Heart left ventricle (tissue), 16 donors: ENCODE measurements at regions not wholly inside any gene's neighbourhood (a gene's known extent, or its start where the extent isn't known, plus 50 kb on each side); places are given as distances from the start of the nearest gene placed in this dataset.

Experiments used
- ATAC-seq, 4 donors: fragments of 200-7000 bp; cut with Tn5 transposase; one replicate each; pipeline ENCODE4 v1.9.1; 2020 to 2022; ENCODE audit warnings: moderate library complexity in 4 of 4, mild to moderate bottlenecking in 3 of 4, moderate number of reproducible peaks in 1 of 4
- DNase-seq, 5 donors: peaks; one replicate each; pipeline ENCODE4 v3.0.0-alpha.2; 2020
- H3K27ac ChIP-seq, 12 donors: fragments of 200-600 bp; sonication (generic) in 4 of 12; one replicate each; pipeline versions ENCODE4 v1.5.0 to v1.8.0; 2016 to 2022; ENCODE audit warnings: mild to moderate bottlenecking in 2 of 12
- H3K27me3 ChIP-seq, 9 donors: fragments of 200-600 bp; sonication (generic) in 2 of 9; one replicate each; pipeline versions ENCODE4 v1.5.1 to v1.8.0; 2016 to 2022; ENCODE audit warnings: mild to moderate bottlenecking in 3 of 9
- H3K36me3 ChIP-seq, 9 donors: fragments of 200-600 bp; sonication (generic) in 2 of 9; one replicate each; pipeline versions ENCODE4 v1.5.0 to v1.8.0; 2018 to 2022; ENCODE audit warnings: mild to moderate bottlenecking in 2 of 9
- H3K4me1 ChIP-seq, 12 donors: fragments of 200-600 bp; sonication (generic) in 4 of 12; one replicate each; pipeline versions ENCODE4 v1.5.0 to v1.8.0; 2016 to 2022; ENCODE audit warnings: mild to moderate bottlenecking in 3 of 12
- H3K4me3 ChIP-seq, 12 donors: fragments of 200-600 bp; sonication (generic) in 4 of 12; one replicate each; pipeline versions ENCODE4 v1.5.0 to v1.8.0; 2017 to 2022; ENCODE audit warnings: mild to moderate bottlenecking in 9 of 12, moderate library complexity in 4 of 12
- H3K9me3 ChIP-seq, 12 donors: fragments of 200-600 bp; sonication (generic) in 4 of 12; one replicate each; pipeline versions ENCODE4 v1.5.0 to v1.8.0; 2016 to 2022; ENCODE audit warnings: mild to moderate bottlenecking in 1 of 12
- POLR2A ChIP-seq, 2 donors: fragments of 450-650 bp; IDR thresholded peaks; one replicate each; pipeline ENCODE4 v1.6.1; 2017; ENCODE audit warnings: antibody characterized with exemption in 2 of 2, mild to moderate bottlenecking in 2 of 2, moderate library complexity in 2 of 2
- WGBS, 4 donors: extraction: QIAGEN DNeasy Blood & Tissue Kit in 2 of 4; methylation state at CpG; one replicate each; pipeline versions ENCODE4 v1.1.5 to v1.1.7; 2013 to 2018; 5-methylcytosine and 5-hydroxymethylcytosine counted together
- intact Hi-C, 10 donors: fragments of 100-400 bp; cut with DNase I; formaldehyde crosslinking; loops; one replicate each; pipeline versions ENCODE4 v1.11.1 to v1.14.2; 2022
- TF ChIP-seq, protein P1 (sequence below), 12 donors: fragments of 200-600 bp; sonication (generic) in 4 of 12; IDR thresholded peaks; one replicate each; pipeline versions ENCODE4 v1.5.0 to v1.8.0; 2018 to 2022; ENCODE audit warnings: antibody characterized with exemption in 12 of 12, mild to moderate bottlenecking in 5 of 12
- donor health status: ischemic (EF 13 %, LVEDD 7.1; RV severe dilation, severe dysfunction).
- donor health status: healthy with polysubstance abuse.
- donor health status: DM: no; HTN: yes; CAD: no.
- donor health status: DM: no; HTN: no; CAD: no.
- donor health status: ischemic (EF 25% LVEDD 6.9; RV normal size, moderate dysfunction).
- donor health status: ischemic (EF 25% LVEDD 5.7; RV mildly dilated, moderate dysfunction).
- donor health status: healthy.
- donor health status: DM: yes; HTN: yes; CAD: no.
- donor health status: ischemic (EF 35%, LVEDD 5.7; RV mildly dilated, moderate dysfunction).
- donor health status: nonischemic (EF 11% LVEDD 7.7; RV severe dilation, severe dysfunction).
- donor health status: DM: yes; HTN: yes; CAD: no.
- donor health status: PGD.
- donor health status: ischemic (EF 29% LVEDD 5.4; RV normal size, mild dysfunction).
- donor health status: nonischemic (EF 23%, LVEDD 6.1; RV moderate dilation, normal function).

DNA sequence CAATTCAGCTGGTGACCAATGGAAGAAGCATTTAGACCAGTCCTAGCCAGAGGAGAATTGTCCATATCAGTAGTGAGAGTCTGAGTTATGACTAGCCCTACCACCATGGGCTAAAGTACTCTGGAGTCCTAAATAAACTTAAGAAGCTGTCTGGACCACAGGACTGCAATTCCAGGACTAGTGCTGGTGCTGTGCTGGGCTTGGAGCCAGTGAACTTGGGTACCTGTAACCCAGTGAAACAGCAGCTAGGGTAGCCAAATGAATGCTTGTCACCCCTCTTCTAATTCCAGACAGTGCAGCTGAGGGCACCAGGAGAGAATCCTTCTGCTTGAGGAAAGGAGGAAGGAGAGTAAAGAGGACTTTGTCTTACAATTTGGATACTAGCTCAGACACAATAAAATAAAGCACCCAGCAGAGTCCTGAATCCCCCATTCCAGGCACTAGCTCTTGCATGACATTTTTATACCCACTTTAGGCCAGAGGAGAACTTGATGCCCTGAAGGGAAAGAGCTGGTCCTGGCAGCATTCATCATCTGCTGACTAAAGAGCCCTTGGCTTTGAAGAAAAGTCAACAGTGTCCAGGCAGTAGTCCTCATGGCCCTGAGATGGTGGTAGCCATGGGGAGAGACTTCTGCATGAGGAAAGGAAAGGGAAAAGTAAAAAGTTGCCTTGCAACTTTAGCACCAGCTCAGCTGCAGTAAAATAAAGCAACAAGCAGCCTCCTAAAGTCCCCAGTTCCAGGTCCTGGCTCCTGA is 2675.7 kb downstream of the PCDH7 start:
- no peak for TF ChIP-seq POLR2A (IDR thresholded peaks at IDR 0.05)
- TF ChIP-seq, protein P1, sequence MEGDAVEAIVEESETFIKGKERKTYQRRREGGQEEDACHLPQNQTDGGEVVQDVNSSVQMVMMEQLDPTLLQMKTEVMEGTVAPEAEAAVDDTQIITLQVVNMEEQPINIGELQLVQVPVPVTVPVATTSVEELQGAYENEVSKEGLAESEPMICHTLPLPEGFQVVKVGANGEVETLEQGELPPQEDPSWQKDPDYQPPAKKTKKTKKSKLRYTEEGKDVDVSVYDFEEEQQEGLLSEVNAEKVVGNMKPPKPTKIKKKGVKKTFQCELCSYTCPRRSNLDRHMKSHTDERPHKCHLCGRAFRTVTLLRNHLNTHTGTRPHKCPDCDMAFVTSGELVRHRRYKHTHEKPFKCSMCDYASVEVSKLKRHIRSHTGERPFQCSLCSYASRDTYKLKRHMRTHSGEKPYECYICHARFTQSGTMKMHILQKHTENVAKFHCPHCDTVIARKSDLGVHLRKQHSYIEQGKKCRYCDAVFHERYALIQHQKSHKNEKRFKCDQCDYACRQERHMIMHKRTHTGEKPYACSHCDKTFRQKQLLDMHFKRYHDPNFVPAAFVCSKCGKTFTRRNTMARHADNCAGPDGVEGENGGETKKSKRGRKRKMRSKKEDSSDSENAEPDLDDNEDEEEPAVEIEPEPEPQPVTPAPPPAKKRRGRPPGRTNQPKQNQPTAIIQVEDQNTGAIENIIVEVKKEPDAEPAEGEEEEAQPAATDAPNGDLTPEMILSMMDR (IDR thresholded peaks at IDR 0.05) = no peak

DNA sequence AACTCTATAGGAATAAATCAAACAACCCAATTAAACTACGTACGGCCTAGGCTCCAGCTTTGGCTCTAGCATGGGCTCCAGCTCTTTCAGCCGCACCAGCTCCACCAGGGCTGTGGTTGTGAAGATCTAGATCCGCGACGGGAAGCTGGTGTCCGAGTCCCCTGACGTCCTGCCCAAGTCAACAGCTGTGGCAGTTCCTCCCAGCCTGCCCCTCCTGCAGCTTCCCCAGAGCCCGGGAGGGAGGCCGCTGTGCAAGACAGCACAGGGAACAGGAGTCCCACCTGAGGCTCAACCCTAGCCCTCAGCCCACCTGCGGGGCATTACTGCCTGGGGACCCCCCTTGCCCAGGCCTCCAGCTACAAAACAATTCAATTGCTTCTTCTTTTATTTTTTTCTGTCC is 2680.3 kb downstream of the PCDH7 start:
- DNase-seq = peak in 1 of 5 donors; percentile 40
- H3K4me3 ChIP-seq = no peak overlapping the region
- no peaks in the 10 kb centered on the region for H3K27me3 ChIP-seq
- no peak for ATAC-seq
- WGBS, 4 donors = 78 to 94% (median 93%) methylated on average over 11 of the region's 11 CpGs
- no peak overlapping the region for H3K27ac ChIP-seq
- peaks cover 0 to 12% (median 0%) of the 10 kb centered on the region in 12 donors for H3K9me3 ChIP-seq
- no peaks in the 10 kb centered on the region for H3K36me3 ChIP-seq
- TF ChIP-seq, protein P1 (IDR thresholded peaks at IDR 0.05) = no peak
- TF ChIP-seq POLR2A (IDR thresholded peaks at IDR 0.05) = no peak
- H3K4me1 ChIP-seq = no peaks in the 10 kb centered on the region
- intact Hi-C loops = no loop called here

More for the DNA sequence above, 2675.7 kb downstream of the PCDH7 start:
- H3K36me3 ChIP-seq = no peaks in the 10 kb centered on the region
- no peaks in the 10 kb centered on the region for H3K4me1 ChIP-seq
- H3K27ac ChIP-seq = no peak overlapping the region
- DNase-seq (no peak), ATAC-seq (no peak)
- H3K9me3 ChIP-seq = peaks cover 0 to 12% (median 0%) of the 10 kb centered on the region in 12 donors
- intact Hi-C loops = no loop called here
- H3K27me3 ChIP-seq = no peaks in the 10 kb centered on the region
- no peak overlapping the region for H3K4me3 ChIP-seq

DNA sequence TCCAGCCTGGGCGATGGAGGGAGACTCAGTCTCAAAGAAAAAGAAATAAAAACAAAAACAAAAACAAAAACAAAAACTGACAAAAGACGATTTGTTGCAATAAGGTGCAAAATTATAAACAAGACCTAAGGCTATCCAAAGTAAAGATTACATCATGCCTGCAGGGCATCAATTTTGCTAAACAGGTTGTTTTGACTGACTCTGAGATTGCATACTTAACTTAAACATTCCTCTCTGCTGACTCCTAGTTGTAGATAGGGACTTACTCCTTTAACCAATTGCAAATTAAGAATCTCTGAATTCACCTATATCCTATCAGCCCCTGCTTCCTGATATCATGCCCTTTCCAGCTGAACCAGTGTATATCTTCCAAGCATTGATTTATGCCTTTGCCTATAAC is 2687.3 kb downstream of the PCDH7 start:
- H3K27ac ChIP-seq = no peak overlapping the region
- no peak for DNase-seq
- no peaks in the 10 kb centered on the region for H3K9me3 ChIP-seq
- intact Hi-C loops = no loop called here
- H3K36me3 ChIP-seq = no peaks in the 10 kb centered on the region
- TF ChIP-seq, protein P1 (IDR thresholded peaks at IDR 0.05) = no peak
- TF ChIP-seq POLR2A (IDR thresholded peaks at IDR 0.05) = no peak
- H3K27me3 ChIP-seq = no peaks in the 10 kb centered on the region
- H3K4me3 ChIP-seq = no peak overlapping the region
- ATAC-seq = no peak
- WGBS, 4 donors = 79 to 85% (median 83%) methylated on average over 2 of the region's 2 CpGs
- no peaks in the 10 kb centered on the region for H3K4me1 ChIP-seq

DNA sequence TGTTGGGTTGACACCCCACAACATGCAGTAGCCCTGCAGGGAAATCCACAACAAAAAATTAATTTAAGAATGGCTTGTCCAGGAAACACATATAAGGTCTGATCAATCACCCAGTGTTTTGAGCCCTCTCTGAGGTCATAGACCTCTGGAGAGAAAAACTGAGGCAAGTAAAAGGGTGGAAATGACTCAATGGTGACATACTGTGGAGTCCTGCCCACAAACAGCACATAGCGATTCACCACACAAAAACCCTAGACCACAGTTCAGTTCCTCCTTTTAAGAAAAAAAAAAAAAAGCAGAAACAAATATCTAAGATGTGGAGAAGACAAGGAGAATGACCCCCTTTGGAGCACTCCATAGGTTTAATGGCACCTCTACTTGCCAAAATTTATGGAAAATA is 2691.0 kb downstream of the PCDH7 start:
- no peak overlapping the region for H3K4me3 ChIP-seq
- no peak overlapping the region for H3K27ac ChIP-seq
- ATAC-seq (no peak), DNase-seq (no peak)
- no peaks in the 10 kb centered on the region for H3K4me1 ChIP-seq
- TF ChIP-seq, protein P1 (IDR thresholded peaks at IDR 0.05) = no peak
- TF ChIP-seq POLR2A (IDR thresholded peaks at IDR 0.05) = no peak
- peaks cover 0 to 6% (median 0%) of the 10 kb centered on the region in 12 donors for H3K9me3 ChIP-seq
- WGBS, 4 donors = 87 to 92% (median 89%) methylated on average over 1 of the region's 1 CpG
- intact Hi-C loops = no loop called here
- no peaks in the 10 kb centered on the region for H3K36me3 ChIP-seq
- H3K27me3 ChIP-seq = no peaks in the 10 kb centered on the region
